Neural progenitor cell (in vitro differentiated cells): ENCODE measurements at regions not wholly inside any gene's neighbourhood (a gene's known extent, or its start where the extent isn't known, plus 50 kb on each side); places are given as distances from the start of the nearest gene placed in this dataset.

Experiments used
- EZH2 ChIP-seq: fragments of 200-600 bp; sonication (generic); IDR thresholded peaks from 2 replicates; pipeline ENCODE4 v1.6.1; 2017; ENCODE audit warnings: antibody characterized with exemption, mild to moderate bottlenecking, moderate library complexity
- EZH2phosphoT487 ChIP-seq: fragments of 200-600 bp; sonication (generic); IDR thresholded peaks from 2 replicates; pipeline ENCODE4 v1.6.1; 2017; ENCODE audit warnings: antibody characterized with exemption
- TF ChIP-seq, protein P1 (sequence below): fragments of 200-600 bp; sonication (generic); IDR thresholded peaks from 2 replicates; pipeline ENCODE4 v1.5.1; 2017; ENCODE audit warnings: antibody characterized with exemption, mild to moderate bottlenecking

DNA sequence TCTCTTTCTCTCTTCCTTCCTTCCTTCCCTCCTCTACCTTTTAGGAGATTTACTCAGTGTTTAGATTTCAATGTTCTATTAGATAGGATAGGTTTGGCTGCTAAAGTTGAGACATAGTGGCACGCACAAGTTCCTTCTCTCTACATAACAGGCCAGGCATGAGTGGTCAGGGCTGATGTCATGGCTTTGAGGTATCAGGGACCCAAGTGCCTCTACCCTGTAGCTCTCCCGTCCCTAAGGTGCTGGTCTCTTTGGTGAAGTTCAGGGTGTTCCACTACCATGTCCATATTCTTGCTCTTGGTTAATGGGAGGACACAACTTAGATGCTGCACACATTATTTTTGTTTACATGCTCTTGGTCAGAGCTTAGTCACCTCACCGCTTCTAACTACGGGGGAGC, 245.3 kb downstream of the QKI start:
- TF ChIP-seq EZH2phosphoT487 (no peak), EZH2 (no peak)
- TF ChIP-seq, protein P1, sequence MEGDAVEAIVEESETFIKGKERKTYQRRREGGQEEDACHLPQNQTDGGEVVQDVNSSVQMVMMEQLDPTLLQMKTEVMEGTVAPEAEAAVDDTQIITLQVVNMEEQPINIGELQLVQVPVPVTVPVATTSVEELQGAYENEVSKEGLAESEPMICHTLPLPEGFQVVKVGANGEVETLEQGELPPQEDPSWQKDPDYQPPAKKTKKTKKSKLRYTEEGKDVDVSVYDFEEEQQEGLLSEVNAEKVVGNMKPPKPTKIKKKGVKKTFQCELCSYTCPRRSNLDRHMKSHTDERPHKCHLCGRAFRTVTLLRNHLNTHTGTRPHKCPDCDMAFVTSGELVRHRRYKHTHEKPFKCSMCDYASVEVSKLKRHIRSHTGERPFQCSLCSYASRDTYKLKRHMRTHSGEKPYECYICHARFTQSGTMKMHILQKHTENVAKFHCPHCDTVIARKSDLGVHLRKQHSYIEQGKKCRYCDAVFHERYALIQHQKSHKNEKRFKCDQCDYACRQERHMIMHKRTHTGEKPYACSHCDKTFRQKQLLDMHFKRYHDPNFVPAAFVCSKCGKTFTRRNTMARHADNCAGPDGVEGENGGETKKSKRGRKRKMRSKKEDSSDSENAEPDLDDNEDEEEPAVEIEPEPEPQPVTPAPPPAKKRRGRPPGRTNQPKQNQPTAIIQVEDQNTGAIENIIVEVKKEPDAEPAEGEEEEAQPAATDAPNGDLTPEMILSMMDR, result no peak
